Activated CD4-positive, alpha-beta T cell treated with anti-CD3 and anti-CD28 coated beads, Interleukin-2, amount 50 U/mL, for 16 hours (primary cell): ENCODE measurements at regions not wholly inside any gene's neighbourhood (a gene's known extent, or its start where the extent isn't known, plus 50 kb on each side); places are given as distances from the start of the nearest gene placed in this dataset.

Experiments
- DNase-seq: peaks from one replicate; pipeline ENCODE4 v3.0.0-alpha.2; 2020

- DNase-seq, result no peak
Measured at GRCh38 chr4:138964716-138965426, 50.7 kb upstream of the NOCT start.

DNA sequence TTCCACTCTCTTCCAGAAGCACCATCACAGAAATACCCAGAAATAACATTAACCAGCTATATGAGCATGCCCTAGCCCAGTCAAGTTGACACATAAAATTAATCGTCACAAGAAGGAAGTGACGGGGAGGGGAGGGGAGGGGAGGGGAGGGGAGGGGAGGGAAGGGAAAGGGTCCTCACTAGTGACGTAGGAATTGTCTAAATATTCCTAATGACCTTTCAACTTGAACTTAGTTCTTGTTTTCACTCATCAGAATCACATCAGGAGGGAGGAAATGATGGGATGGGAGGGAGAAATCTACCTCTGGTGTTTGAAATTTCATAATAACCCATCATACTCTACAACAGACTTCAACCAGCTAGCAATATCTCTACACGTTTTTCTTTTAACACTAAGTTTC lies 52.2 kb upstream of the NOCT start:
- DNase-seq, result no peak

DNA sequence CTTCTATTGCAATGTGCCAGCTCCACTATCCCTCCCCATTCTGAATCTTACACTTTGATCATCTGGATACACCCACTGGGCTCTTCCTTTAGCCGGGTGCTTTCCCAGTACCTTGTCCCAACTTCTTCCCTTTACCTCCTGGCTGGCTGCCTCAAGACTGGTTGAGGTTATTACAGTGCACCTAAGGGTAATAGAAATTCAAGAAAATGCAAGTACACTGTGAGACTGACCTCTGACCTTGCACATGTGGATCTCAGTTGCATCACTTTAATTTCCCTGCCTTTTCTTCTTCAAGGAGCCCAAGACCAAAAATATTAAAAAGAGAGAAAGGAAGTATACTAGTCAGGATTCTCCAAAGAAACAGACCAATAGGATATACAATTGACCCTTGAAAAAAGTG lies 53.9 kb upstream of the NOCT start:
- no peak for DNase-seq

DNA sequence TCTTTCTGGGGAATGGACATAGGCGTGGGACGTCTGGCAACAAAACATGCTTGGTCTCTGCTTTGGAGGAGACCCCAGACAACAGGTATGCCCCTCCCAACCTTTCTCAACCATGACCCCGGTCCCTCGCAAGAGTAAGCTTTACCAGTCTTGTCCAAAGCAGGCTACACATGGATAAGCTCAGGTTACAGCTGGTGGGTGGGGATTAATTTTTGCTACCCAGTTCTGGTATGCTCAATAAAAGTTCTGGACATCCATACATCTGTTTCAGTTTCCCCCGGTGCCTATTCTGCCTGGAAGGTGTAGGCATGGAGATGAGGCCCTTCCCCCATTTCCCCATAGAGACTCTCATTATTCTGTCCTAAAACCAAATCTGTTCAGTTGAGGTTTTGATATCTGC lies 54.5 kb upstream of the NOCT start:
- DNase-seq, result no peak

GRCh38 chr4:138960175-138960710 lies 55.3 kb upstream of the NOCT start:
- DNase-seq, result no peak

GRCh38 chr4:138959097-138959815 lies 56.3 kb upstream of the NOCT start:
- DNase-seq, result no peak

DNA sequence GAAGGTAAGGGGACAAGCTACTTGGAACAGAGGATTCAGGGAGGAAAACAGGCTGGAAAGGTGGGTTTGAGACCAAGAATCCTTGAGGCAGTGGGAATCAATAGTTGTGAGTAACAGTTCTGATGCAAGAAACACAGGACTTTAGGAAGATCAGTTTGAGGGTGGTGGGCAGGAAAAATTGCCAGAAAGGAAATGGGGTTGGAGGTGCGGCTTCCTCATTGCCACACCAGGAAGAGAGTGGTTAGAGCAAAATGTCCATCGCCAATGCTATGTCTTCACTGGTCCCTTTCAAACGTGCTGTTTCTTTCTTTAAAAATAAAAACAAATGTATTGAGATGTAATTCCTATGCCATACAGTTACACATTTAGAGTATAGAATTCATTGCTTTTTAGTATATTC lies 57.1 kb upstream of the NOCT start:
- no peak for DNase-seq

DNA sequence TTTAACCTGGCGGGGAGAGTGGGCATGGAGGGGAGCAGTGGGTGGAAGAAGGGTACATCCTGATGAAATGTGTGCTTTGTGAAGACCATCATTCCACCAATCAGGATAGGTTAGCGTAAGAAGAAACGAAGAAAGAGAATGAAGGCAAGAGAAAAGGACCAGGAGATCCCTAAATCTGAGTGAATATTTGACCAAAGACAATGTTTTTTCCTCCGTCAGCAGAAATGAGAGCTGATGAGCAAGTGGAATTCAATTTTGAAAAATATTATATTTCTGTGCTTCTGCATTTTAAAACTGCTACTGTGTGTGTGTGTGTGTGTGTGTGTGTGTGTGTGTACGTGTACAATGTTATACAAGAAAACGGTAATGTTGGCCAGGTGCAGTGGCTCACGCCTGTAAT lies 58.3 kb upstream of the NOCT start:
- no peak for DNase-seq

GRCh38 chr4:138954428-138954827 lies 61.2 kb upstream of the NOCT start:
- no peak for DNase-seq

- DNase-seq, result no peak
Measured at GRCh38 chr4:138953961-138954371, 61.6 kb upstream of the NOCT start.

DNA sequence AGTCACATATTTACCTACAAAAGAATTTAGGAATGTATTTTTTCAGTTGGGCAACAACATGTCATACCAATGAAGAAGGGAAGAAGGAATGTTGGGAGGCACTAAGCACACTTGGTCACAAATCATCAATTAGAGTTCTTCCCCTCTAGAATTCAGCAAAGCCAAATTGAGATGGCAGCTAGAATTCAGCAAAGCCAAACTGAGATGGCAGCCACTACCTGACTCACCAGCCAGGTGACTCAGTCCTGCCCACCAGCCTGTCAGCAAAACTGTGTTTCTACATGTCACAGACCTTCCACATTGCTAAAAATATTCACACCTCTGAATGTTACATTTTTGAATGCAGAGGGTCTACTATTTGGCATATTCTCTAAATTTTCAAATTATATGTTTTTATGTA lies 63.2 kb upstream of the NOCT start:
- DNase-seq, result no peak

DNA sequence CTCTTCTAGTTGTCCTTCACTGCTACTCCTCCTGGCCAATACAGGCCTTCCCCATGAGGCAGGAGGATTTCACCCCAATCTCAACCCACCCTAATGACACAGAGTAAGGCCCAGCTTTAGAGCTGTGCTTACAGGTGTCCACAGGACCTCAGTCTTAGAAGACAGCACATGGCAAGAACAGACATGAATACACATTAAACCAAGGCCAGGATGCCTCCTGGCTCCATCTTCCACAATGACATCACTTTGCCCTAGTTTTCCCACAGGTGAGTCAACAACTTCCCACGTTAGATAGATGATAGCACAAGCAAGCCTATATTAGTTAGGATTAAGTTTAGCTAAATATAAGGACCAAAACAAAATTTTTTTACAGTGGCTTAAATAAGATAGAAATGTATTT lies 63.8 kb upstream of the NOCT start:
- DNase-seq, result no peak

- DNase-seq, result no peak
Measured at GRCh38 chr4:138949866-138950265, 65.7 kb upstream of the NOCT start.

DNA sequence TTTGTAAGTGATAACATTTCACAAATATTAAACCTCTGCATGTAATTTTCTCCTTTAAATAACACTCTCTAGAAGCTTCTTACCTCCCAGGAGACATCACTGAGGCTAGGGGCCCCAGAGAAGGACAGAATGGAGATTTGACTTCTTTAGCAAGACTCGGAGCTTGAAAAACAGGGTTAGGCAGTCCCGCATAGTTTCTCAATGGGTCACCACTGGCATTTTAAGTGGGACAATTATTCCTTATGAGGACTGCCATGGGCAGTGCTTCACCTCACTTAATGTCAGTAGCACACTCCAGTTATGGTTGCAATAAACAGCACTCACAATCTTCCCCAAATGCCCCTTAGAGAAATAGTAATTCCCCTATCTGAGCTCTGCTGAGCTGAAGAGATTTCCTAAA lies 66.7 kb upstream of the NOCT start:
- DNase-seq, result no peak

DNA sequence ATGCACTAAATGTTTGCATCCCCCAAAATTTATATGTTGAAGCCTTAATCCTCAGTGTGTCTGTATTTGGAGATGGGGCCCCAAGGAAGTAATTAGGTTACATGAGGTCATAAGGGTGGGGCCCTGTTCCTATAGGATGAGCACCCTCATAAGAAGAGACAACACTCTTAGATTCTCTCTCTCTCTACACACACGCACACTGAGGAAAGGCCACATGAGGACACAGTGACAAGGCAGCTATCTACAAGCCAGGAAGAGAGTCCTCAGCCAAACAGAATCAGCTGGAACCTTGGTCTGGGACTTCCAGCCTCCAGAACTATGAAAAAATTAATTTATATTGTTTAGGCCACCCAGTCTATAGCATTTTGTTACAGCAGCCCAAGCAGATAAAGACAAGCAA lies 69.3 kb upstream of the NOCT start:
- no peak for DNase-seq

DNA sequence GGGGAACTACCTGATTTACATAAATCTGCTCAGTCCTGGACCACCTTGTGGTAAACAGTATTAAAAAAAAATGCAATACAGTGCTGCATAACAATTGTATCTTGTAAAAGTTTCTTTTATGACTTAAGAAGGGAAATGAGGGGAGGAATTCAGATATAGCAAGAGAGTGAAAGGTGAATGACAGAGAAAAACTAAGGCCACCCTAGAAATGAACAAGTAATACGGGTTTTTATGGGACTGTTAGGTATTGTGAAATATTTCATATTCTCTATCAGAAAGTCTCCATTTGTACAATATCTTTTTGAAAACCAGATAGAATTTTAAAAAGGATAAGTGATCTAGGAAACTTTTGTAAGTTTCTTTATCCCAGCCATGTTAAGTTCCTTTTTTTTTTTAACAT lies 69.7 kb upstream of the NOCT start:
- no peak for DNase-seq

GRCh38 chr4:138945401-138945800 lies 70.2 kb upstream of the NOCT start:
- DNase-seq, result no peak

DNA sequence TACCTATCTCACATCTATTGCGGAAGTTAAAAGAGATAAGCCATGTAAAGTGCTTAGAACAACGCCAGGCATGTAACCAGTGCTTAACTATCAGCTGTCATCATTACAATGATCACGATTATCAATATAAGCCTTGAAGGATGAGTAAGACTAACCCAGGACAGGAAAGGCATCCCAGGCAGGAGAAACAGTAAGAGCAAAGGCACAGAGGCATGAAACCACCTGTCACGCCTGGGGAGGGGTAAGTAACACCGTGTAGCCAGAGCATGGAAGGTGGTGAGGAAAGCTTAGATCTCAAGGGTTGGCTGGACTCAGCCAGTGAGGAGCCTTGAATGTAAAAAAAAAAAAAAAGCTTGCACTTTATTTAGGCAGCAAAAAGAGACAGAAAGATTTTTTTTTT lies 71.7 kb upstream of the NOCT start:
- DNase-seq, result no peak

DNA sequence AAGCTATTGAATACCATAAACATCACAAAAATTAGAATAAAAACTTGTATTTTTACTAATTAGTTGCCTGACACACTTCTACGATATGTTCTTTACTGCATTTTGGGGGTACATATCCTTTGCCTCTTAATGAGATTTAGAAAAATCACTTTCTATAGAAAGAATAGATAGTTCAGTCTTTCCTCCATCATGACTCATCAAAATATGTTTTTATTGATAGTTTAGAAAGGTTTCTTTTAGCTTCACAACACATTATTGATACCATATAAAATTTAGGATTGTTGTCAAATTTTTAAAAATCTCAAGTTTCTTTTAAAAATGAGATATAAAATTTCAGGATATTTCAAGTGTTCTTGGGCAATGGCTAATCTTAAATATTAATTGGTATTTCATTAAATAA lies 74.5 kb upstream of the NOCT start:
- no peak for DNase-seq

DNA sequence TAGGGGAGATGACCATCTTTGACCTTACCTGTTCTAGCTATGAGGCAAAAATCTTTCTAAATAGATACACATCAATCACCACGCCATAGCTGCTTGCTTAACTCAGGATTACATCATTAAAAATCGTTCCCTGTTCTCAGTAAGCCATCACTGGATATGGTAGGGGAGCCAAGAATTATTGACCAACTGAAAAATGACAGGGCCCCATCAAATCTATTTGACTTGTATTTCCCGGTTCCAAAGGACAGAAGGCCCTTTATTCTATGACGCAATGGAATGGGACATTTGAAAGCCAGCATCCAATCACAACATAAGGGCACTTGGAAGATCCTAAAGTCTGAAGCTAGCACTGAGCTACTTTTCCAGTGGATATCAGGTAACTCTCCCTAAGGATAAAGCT lies 75.6 kb upstream of the NOCT start:
- no peak for DNase-seq

DNA sequence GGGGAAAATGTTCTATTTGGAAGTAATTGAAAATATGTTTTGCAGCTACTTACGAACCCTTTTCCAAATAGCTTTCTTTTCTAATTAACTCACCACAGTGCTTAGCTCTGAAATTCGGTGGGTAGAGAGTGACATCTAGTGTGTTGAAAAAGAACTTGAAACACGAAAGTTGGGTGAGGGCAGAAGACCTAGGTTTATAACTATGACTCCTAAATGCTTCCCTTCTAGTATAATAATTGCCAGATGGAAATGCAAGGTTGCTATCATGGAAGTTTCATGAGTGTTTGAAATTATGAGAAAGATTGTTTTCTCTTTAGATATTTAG lies 77.3 kb upstream of the NOCT start:
- peak; percentile 28 for DNase-seq

- DNase-seq, result no peak
Measured at GRCh38 chr4:138935135-138935807, 80.3 kb upstream of the NOCT start.

DNA sequence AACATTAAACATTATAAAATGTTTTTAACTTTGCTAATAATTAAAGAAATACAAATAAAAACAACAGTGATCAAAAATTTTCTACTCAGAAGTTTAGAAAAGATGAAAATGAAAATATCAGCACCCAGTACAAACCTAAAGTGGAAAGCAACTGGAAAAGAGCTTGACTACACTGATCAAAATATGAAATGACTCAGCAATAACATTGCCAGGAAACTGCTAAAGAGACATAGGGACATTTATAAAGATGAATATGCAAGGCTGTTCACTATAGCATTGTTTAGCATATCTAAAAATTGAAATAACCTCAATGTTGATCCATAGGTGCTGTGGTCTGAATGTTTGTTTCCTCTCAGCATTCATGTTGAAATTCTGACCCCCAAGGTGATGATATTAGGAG lies 88.5 kb upstream of the NOCT start:
- DNase-seq, result no peak

DNA sequence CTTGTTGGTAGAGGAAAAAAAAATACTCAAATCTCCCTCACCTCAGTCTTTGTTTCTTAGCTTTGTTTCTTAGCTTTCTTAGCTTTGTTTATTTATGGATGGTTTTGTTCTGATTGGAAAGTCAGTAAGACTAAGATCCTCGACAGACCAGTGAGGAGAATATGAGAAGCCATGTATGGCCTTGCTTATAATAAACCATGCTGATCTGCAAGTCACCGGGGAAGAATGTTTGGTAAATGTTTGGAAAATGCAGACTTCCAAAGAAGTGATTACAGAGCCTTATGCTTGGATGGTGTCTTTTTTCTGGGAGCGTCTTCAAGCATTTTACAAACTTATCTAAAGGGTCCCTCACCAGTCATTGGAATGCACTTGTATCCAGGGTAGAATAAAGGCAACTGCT lies 90.1 kb upstream of the NOCT start:
- no peak for DNase-seq
